Stimulated activated CD8-positive, alpha-beta memory T cell treated with anti-CD3 and anti-CD28 coated beads, Interleukin-4, amount 100 ng/mL, for 24 hours (primary cell): ENCODE measurements at regions not wholly inside any gene's neighbourhood (a gene's known extent, or its start where the extent isn't known, plus 50 kb on each side); places are given as distances from the start of the nearest gene placed in this dataset.

Experiments
- DNase-seq: peaks from one replicate; pipeline ENCODE4 v3.0.0-alpha.2; 2020; ENCODE audit warnings: low read depth

GRCh38 chr20:60430516-60431001, 472.3 kb downstream of the CDH26 start:
- DNase-seq: no peak

- no peak for DNase-seq
These were observed 473.1 kb downstream of the CDH26 start for GRCh38 chr20:60431349-60431748.

DNA sequence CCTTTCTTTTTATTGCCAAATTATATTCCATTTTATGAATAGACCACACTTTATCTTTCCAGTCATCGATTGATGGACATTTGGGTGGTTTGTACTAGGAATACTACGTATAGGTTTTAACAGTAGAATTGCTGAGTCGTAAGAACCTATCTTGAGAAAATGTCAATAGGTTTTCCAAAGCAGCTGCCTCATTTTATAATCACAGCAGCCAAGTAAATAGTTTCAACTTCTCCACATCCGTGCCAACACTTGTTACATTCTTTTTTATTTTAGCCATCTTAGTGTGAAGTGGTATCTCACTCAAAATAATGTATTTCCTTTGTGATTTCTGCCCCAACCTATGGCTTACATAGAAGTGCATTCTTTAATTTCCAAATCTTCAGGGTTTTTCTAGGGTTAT, 479.2 kb downstream of the CDH26 start:
- DNase-seq: no peak

GRCh38 chr20:60446267-60447111, 488.3 kb downstream of the CDH26 start:
- DNase-seq: no peak

DNA sequence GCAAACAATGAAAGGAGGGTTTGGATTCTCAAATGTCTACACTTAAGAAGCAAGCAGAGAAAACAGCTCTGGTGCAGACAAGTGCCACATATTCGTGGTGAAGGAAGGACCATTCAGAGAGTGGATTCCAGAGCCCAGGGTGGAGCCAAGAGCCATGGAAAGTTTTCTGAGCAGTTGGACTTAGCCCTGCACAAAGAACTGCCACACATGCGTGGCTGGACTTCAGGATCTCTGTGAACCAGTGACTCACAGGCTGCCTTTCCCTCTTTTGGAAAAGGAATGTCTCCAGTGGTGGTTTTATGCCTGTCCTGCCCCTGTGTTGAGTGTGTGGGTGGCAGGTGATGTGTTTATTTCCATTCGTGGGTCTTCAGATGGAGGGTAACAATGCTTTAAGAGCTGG, 489.5 kb downstream of the CDH26 start:
- no peak for DNase-seq

DNA sequence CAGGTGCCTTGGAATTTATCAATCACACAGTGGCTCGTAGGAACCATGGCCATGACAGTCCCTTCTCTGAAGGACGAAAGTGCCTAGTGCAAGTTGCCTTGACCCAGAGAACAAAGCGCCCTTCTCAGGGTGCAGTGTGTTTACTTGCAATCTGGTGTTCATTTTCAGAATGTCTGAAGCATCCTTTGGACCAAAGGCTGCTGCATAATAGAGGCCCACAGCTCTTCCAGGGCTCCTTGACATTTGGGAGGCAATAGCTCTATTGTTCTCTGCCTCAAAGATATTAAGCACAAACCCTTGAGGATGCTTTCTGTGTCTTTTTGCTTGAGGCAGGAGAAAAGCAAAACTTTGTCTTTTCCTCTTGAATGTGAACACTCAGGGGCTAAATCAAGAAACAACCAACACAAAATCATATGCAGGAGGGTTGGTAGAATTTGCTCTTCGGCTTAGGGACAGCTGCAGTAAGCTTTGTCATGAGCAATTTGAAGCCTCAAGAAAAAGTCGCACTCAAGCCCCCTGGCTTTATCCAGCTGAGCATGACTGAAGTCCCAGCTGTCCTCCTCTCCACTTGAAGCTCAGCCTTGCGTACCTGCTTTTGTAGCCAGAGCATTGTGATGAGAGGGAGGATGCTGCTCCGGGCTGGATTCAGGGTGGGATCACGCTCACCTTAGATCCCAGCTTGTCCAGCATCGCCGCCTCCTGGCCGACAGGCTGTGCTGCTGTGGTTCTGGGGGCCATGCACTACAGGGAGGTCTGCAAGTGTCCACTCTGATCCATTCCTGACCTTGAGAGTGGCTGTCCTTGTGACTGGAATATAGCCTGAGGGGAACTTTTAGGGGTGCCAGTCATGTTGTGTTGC, 495.4 kb downstream of the CDH26 start:
- no peak for DNase-seq

- no peak for DNase-seq
These were observed 496.3 kb downstream of the CDH26 start for GRCh38 chr20:60454491-60454890.

- no peak for DNase-seq
These were observed 497.0 kb downstream of the CDH26 start for GRCh38 chr20:60455272-60455671.

DNA sequence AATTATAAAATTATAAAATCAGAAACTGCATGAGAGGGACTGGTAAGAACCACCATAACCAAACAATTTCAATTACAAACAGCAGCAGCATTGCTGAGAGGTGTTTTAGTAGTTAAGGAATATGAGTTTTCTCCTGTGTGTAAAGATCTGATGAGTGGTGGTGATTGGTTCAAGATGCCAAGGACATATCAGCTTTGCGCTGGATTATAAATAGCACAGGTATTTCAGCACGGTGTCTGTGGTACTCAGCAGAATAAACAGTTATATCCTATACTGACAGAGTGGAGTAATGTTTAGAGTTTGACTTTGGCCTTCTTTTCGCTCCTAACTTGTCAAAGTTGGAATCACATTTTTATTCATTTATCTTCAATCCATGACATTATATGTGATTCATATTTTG, 501.0 kb downstream of the CDH26 start:
- DNase-seq: no peak

- DNase-seq: no peak
These were observed 503.8 kb downstream of the CDH26 start for GRCh38 chr20:60461993-60462392.

DNA sequence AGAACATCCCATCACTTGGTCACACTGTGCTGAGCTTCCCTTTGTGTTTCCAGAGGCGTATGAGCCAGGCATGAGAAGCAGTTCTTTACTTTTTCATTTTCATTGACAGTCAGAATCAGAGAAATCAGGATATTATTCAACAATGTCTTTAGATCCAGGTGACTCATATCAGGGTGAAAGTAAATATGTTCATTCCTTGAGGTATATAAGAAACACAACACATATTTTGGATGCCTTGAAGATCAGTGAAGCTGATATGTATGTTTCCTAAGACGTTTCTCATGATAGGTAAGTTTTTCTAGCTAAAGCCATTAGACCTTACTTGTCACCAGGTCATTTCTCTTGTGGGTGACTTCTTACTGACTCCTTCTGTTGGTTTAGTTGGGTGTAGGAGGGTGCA, 505.6 kb downstream of the CDH26 start:
- no peak for DNase-seq

GRCh38 chr20:60465439-60465838, 507.2 kb downstream of the CDH26 start:
- DNase-seq: no peak

DNA sequence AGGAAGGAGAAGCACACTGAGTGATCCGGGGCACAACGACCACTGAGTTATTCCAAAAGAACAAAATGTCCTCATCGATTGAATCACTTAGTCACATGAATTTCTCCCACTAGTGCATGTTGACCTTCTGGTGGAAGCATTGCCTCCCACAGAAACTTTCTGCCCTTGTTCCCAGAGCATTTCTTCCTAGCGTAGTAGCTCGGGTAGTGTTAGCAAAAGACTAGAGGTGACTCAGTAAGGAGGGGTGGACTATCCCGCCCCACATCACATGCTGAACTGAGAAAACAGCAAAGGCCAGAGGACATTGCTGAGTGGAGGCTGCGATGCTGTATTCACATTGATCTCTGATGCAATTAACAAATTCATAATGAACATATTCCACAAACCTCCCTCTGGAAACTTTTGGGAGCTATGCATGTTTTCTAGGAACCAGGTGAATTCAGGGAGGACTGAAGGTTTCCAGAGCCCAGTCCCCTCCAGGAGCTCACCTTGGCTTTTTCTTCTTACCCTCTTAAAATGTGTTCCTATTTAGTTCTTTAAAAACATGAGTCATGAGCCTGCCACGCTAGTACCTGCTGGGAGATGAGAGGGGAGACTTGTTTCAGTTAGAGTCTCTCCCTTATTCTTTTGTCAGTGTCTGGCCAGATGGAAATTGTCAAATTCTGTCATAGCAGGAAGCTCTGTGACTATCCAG, 507.9 kb downstream of the CDH26 start:
- DNase-seq: no peak

DNA sequence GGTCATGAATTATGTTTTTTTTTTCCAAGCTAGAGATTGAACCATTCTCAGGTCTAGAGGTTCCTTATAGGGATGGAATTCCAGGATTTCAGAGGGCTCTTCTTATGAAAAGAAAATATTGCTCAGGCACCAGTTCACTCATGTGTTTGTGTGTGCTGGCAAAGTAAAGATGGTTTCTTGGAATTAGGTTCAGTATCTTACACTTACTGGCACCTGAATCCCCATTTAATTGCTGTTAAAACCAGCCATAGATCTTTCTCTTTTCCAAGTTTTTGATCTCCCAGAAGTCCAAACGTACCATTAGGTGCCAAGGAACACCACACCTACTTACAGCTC, 508.4 kb downstream of the CDH26 start:
- DNase-seq: no peak

GRCh38 chr20:60467078-60467477, 508.9 kb downstream of the CDH26 start:
- no peak for DNase-seq

- DNase-seq: no peak
These were observed 509.5 kb downstream of the CDH26 start for GRCh38 chr20:60467771-60468170.

- DNase-seq: no peak
These were observed 511.6 kb downstream of the CDH26 start for GRCh38 chr20:60469829-60470228.

GRCh38 chr20:60470366-60470765, 512.1 kb downstream of the CDH26 start:
- DNase-seq: no peak

GRCh38 chr20:60473211-60473610, 515.0 kb downstream of the CDH26 start:
- no peak for DNase-seq

- DNase-seq: no peak
These were observed 516.2 kb downstream of the CDH26 start for GRCh38 chr20:60474385-60474910.

GRCh38 chr20:60476045-60476444, 517.8 kb downstream of the CDH26 start:
- no peak for DNase-seq

GRCh38 chr20:60477958-60478357, 519.7 kb downstream of the CDH26 start:
- DNase-seq: no peak
